Non-pigmented ciliary epithelial cell (primary cell): ENCODE measurements at regions not wholly inside any gene's neighbourhood (a gene's known extent, or its start where the extent isn't known, plus 50 kb on each side); places are given as distances from the start of the nearest gene placed in this dataset.
"Not testable (repeated sequence)": the region's sequence is repeated elsewhere in the genome, so short reads cannot be mapped to it uniquely, and the experiment has no call there.

Experiments used
- DNase-seq: peaks from one replicate; pipeline ENCODE4 v3.0.0-alpha.2; 2010; ENCODE audit warnings: low read depth

- DNase-seq, result no peak
Observed at GRCh38 chr11:81420668-81421250, 1312.9 kb downstream of the FAM181B start.

GRCh38 chr11:81397316-81397715, 1336.3 kb downstream of the FAM181B start:
- no peak for DNase-seq

- DNase-seq, result no peak
Observed at GRCh38 chr11:81394311-81394710, 1339.4 kb downstream of the FAM181B start.

- DNase-seq, result no peak
Observed at GRCh38 chr11:81388326-81388725, 1345.3 kb downstream of the FAM181B start.

- DNase-seq, result no peak
Observed at GRCh38 chr11:81380395-81380794, 1353.3 kb downstream of the FAM181B start.

- no peak for DNase-seq
Observed at GRCh38 chr11:81377418-81377817, 1356.2 kb downstream of the FAM181B start.

GRCh38 chr11:81373986-81374385, 1359.7 kb downstream of the FAM181B start:
- no peak for DNase-seq

- DNase-seq, result no peak
Observed at GRCh38 chr11:81368192-81368591, 1365.5 kb downstream of the FAM181B start.

- DNase-seq, result no peak
Observed at GRCh38 chr11:81365496-81365895, 1368.2 kb downstream of the FAM181B start.

GRCh38 chr11:81359476-81359875, 1374.2 kb downstream of the FAM181B start:
- no peak for DNase-seq

- DNase-seq, result no peak
Observed at GRCh38 chr11:81345609-81346008, 1388.1 kb downstream of the FAM181B start.

- DNase-seq, result no peak
Observed at GRCh38 chr11:81342966-81343365, 1390.7 kb downstream of the FAM181B start.

- DNase-seq, result no peak
Observed at GRCh38 chr11:81340225-81340624, 1393.4 kb downstream of the FAM181B start.

GRCh38 chr11:81339521-81339920, 1394.1 kb downstream of the FAM181B start:
- DNase-seq, result no peak

GRCh38 chr11:81337756-81338155, 1395.9 kb downstream of the FAM181B start:
- no peak for DNase-seq

- DNase-seq, result no peak
Observed at GRCh38 chr11:81332276-81332675, 1401.4 kb downstream of the FAM181B start.

- no peak for DNase-seq
Observed at GRCh38 chr11:81331611-81332235, 1401.9 kb downstream of the FAM181B start.

GRCh38 chr11:81331088-81331487, 1402.6 kb downstream of the FAM181B start:
- no peak for DNase-seq

GRCh38 chr11:81303038-81303664, 1430.5 kb downstream of the FAM181B start:
- no peak for DNase-seq

- DNase-seq, result no peak
Observed at GRCh38 chr11:81301166-81301830, 1432.4 kb downstream of the FAM181B start.

- no peak for DNase-seq
Observed at GRCh38 chr11:81286959-81287358, 1446.7 kb downstream of the FAM181B start.

- DNase-seq, result no peak
Observed at GRCh38 chr11:81286550-81286949, 1447.1 kb downstream of the FAM181B start.

GRCh38 chr11:81280228-81280627, 1453.4 kb downstream of the FAM181B start:
- DNase-seq, result not testable (repeated sequence)
